H1 (cell line): ENCODE measurements at regions not wholly inside any gene's neighbourhood (a gene's known extent, or its start where the extent isn't known, plus 50 kb on each side); places are given as distances from the start of the nearest gene placed in this dataset.

Experiments
- CTCF ChIA-PET: fragments of 300-600 bp; sonication (Branson Sonifier 250); formaldehyde crosslinking; loops from one replicate; lab custom pipeline; 2021; ENCODE audit not compliant: partially characterized antibody; lab: Charles Lee
- POLR2A ChIA-PET: fragments of 300-600 bp; sonication (Branson Sonifier 250); formaldehyde crosslinking; loops from one replicate; lab custom pipeline; 2021; ENCODE audit warnings: inconsistent platforms; ENCODE audit not compliant: partially characterized antibody; lab: Charles Lee
- DNase-seq, 2 experiments: peaks; one replicate each; pipeline versions ENCODE4 v3.0.0 to v3.0.0-alpha.2; 2010 to 2022; ENCODE audit warnings: low spot score in 2 of 2, low read depth in 1 of 2, mixed read lengths in 1 of 2
- FAIRE-seq: peaks from 2 replicates; lab custom pipeline; 2011; peaks lifted over from hg19 to GRCh38; lab: Jason Lieb, UNC
- H2AFZ ChIP-seq: 2 replicates; pipeline ENCODE4 v1.8.1; 2012; ENCODE audit warnings: low read length, inconsistent platforms
- H2AK5ac ChIP-seq: 2 replicates; pipeline ENCODE4 v1.6.1; 2013; ENCODE audit warnings: low read depth, low read length
- H2BK120ac ChIP-seq: replicated peaks from 2 replicates; pipeline ENCODE3; 2013; ENCODE audit warnings: low read depth, low read length, inconsistent platforms
- H2BK12ac ChIP-seq: 2 replicates; pipeline ENCODE4 v1.6.1; 2013; ENCODE audit warnings: low read depth, low read length
- H2BK15ac ChIP-seq: 2 replicates; pipeline ENCODE4 v1.6.1; 2013; ENCODE audit warnings: low read length
- H2BK20ac ChIP-seq: 2 replicates; pipeline ENCODE4 v1.6.1; 2013; ENCODE audit warnings: low read length
- H2BK5ac ChIP-seq: 2 replicates; pipeline ENCODE4 v1.6.1; 2013; ENCODE audit warnings: low read depth, low read length
- H3K14ac ChIP-seq: 2 replicates; pipeline ENCODE4 v1.6.1; 2013; ENCODE audit warnings: inconsistent platforms; ENCODE audit not compliant: insufficient read length
- H3K18ac ChIP-seq: 2 replicates; pipeline ENCODE4 v1.6.1; 2013; ENCODE audit warnings: low read length; ENCODE audit errors: extremely low read depth
- H3K23ac ChIP-seq: 2 replicates; pipeline ENCODE4 v1.6.1; 2013; ENCODE audit warnings: inconsistent platforms; ENCODE audit not compliant: insufficient read length
- H3K23me2 ChIP-seq: 2 replicates; pipeline ENCODE4 v1.6.1; 2013; ENCODE audit warnings: low read depth, low read length
- H3K27ac ChIP-seq: 2 replicates; pipeline ENCODE4 v1.6.1; 2011; ENCODE audit warnings: low read depth, low read length, inconsistent platforms
- H3K27me3 ChIP-seq, 4 experiments: replicated peaks in 1 of 4; 1 replicate in 1 of 4; 2 replicates in 3 of 4; pipeline versions ENCODE4 v1.6.1 to v1.8.1; 2011 to 2013; ENCODE audit warnings: low read length in 3 of 4, mild to moderate bottlenecking in 3 of 4, inconsistent platforms in 2 of 4, mixed read lengths in 2 of 4, moderate library complexity in 1 of 4; ENCODE audit not compliant: control insufficient read depth in 3 of 4, insufficient read depth in 3 of 4; ENCODE audit errors: extremely low read depth in 1 of 4
- H3K36me3 ChIP-seq, 4 experiments: 2 replicates each; pipeline versions ENCODE4 v1.6.1 to v1.8.1; 2011 to 2013; ENCODE audit warnings: mild to moderate bottlenecking in 4 of 4, low read length in 3 of 4, moderate library complexity in 2 of 4, control low read depth in 1 of 4, inconsistent platforms in 1 of 4; ENCODE audit not compliant: insufficient read depth in 4 of 4, control insufficient read depth in 2 of 4
- H3K4ac ChIP-seq: replicated peaks from 2 replicates; pipeline ENCODE3; 2013; ENCODE audit warnings: low read length, low read depth, mixed read lengths, inconsistent platforms; ENCODE audit not compliant: insufficient read length
- H3K4me1 ChIP-seq, 4 experiments: replicated peaks in 1 of 4; 1 replicate in 1 of 4; 2 replicates in 3 of 4; pipeline versions ENCODE4 v1.6.1 to v1.8.1; 2011 to 2013; ENCODE audit warnings: low read length in 3 of 4, inconsistent platforms in 2 of 4, mixed read lengths in 1 of 4; ENCODE audit not compliant: insufficient read depth in 4 of 4, control insufficient read depth in 3 of 4
- H3K4me2 ChIP-seq, 2 experiments: 2 replicates each; pipeline versions ENCODE4 v1.6.1 to v1.8.1; 2011 to 2013; ENCODE audit warnings: low read depth in 2 of 2, low read length in 2 of 2, control low read depth in 1 of 2, inconsistent platforms in 1 of 2, mild to moderate bottlenecking in 1 of 2; ENCODE audit not compliant: insufficient read depth in 1 of 2
- H3K4me3 ChIP-seq, 4 experiments: fragments of 200-600, 300-600 bp in 1 of 4; sonication (generic), shearing (Covaris generic), sonication (Bioruptor Twin) in 1 of 4; 2 replicates each; pipeline versions ENCODE4 v1.5.1 to v1.8.1; 2011 to 2016; ENCODE audit warnings: low read length in 4 of 4, low read depth in 3 of 4, control low read depth in 2 of 4, inconsistent platforms in 2 of 4, mild to moderate bottlenecking in 2 of 4, mixed read lengths in 1 of 4, moderate library complexity in 1 of 4; ENCODE audit not compliant: insufficient read depth in 2 of 4; ENCODE audit errors: extremely low read depth in 1 of 4
- H3K56ac ChIP-seq: replicated peaks from 2 replicates; pipeline ENCODE3; 2013; ENCODE audit warnings: low read depth, mild to moderate bottlenecking, mixed read lengths, low read length, inconsistent platforms; ENCODE audit not compliant: insufficient read length
- H3K79me1 ChIP-seq: 2 replicates; pipeline ENCODE4 v1.6.1; 2013; ENCODE audit warnings: low read depth, low read length, control low read depth
- H3K79me2 ChIP-seq, 2 experiments: 2 replicates each; pipeline versions ENCODE4 v1.6.1 to v1.8.1; 2012 to 2013; ENCODE audit warnings: low read length in 2 of 2, mild to moderate bottlenecking in 2 of 2, inconsistent platforms in 1 of 2; ENCODE audit not compliant: insufficient read depth in 2 of 2, control insufficient read depth in 1 of 2
- H3K9ac ChIP-seq, 4 experiments: replicated peaks in 1 of 4; 1 replicate in 1 of 4; 2 replicates in 3 of 4; pipeline versions ENCODE4 v1.6.1 to v1.8.1; 2011 to 2013; ENCODE audit warnings: low read depth in 3 of 4, low read length in 3 of 4, control low read depth in 2 of 4, mild to moderate bottlenecking in 2 of 4, moderate library complexity in 2 of 4, inconsistent platforms in 1 of 4; ENCODE audit errors: extremely low read depth in 1 of 4
- H3K9me3 ChIP-seq, 2 experiments: 2 replicates each; pipeline versions ENCODE4 v1.6.1 to v1.8.1; 2012 to 2013; ENCODE audit warnings: mild to moderate bottlenecking in 2 of 2, moderate library complexity in 2 of 2, control low read depth in 1 of 2, inconsistent platforms in 1 of 2, low read depth in 1 of 2, low read length in 1 of 2, mixed read lengths in 1 of 2; ENCODE audit not compliant: insufficient read depth in 2 of 2
- H4K20me1 ChIP-seq, 2 experiments: replicated peaks in 1 of 2; 2 replicates each; pipeline versions ENCODE3 to v1.8.1; 2011 to 2013; ENCODE audit warnings: inconsistent platforms in 2 of 2, low read length in 2 of 2, mild to moderate bottlenecking in 1 of 2; ENCODE audit not compliant: insufficient read depth in 2 of 2, control insufficient read depth in 1 of 2
- H4K5ac ChIP-seq: 2 replicates; pipeline ENCODE4 v1.6.1; 2013; ENCODE audit warnings: low read length, low read depth, mixed read lengths, inconsistent platforms; ENCODE audit not compliant: insufficient read length
- H4K8ac ChIP-seq: 2 replicates; pipeline ENCODE4 v1.8.0; 2013; ENCODE audit warnings: mild to moderate bottlenecking, moderate library complexity, low read length, inconsistent platforms; ENCODE audit not compliant: insufficient read depth; ENCODE audit errors: extremely low read depth
- H4K91ac ChIP-seq: replicated peaks from 2 replicates; pipeline ENCODE3; 2013; ENCODE audit warnings: low read length, mixed read lengths, inconsistent platforms; ENCODE audit not compliant: insufficient read length
- CTBP2 ChIP-seq: IDR thresholded peaks from 2 replicates; pipeline ENCODE4 v1.7.0; 2011; ENCODE audit warnings: borderline replicate concordance, mild to moderate bottlenecking, moderate library complexity, mixed read lengths, low read length; ENCODE audit not compliant: insufficient read depth, insufficient read length
- EP300 ChIP-seq, 2 experiments: IDR thresholded peaks; 1 replicate in 1 of 2; 2 replicates in 1 of 2; pipeline ENCODE4 v1.6.1; 2011 to 2012; ENCODE audit warnings: low read depth in 2 of 2, low read length in 2 of 2, mild to moderate bottlenecking in 2 of 2, borderline replicate concordance in 1 of 2, inconsistent platforms in 1 of 2, moderate library complexity in 1 of 2
- GABPA ChIP-seq: IDR thresholded peaks from 2 replicates; pipeline ENCODE4 v1.6.1; 2011; ENCODE audit warnings: mild to moderate bottlenecking, low read length, moderate library complexity, borderline replicate concordance; ENCODE audit not compliant: insufficient read depth
- HDAC2 ChIP-seq, 2 experiments: fragments of 300-600 bp in 1 of 2; sonication (generic) in 1 of 2; IDR thresholded peaks; 2 replicates each; pipeline ENCODE4 v1.6.1; 2011 to 2012; ENCODE audit warnings: low read depth in 2 of 2, low read length in 2 of 2, mild to moderate bottlenecking in 2 of 2, moderate library complexity in 2 of 2, borderline replicate concordance in 1 of 2, inconsistent platforms in 1 of 2
- JUND ChIP-seq: IDR thresholded peaks from 2 replicates; pipeline ENCODE4 v1.6.1; 2011; ENCODE audit warnings: mild to moderate bottlenecking, improper control_type of control experiment, low read length
- RBBP5 ChIP-seq: IDR thresholded peaks from 2 replicates; pipeline ENCODE4 v1.7.1; 2012; ENCODE audit warnings: low read depth, mild to moderate bottlenecking, inconsistent platforms, low read length, moderate library complexity, borderline replicate concordance
- SAP30 ChIP-seq: fragments of 300-600 bp; sonication (generic); IDR thresholded peaks from 2 replicates; pipeline ENCODE4 v1.7.1; 2012; ENCODE audit warnings: low read length, moderate library complexity, mild to moderate bottlenecking, inconsistent platforms; ENCODE audit not compliant: insufficient read depth, insufficient replicate concordance
- SIN3A ChIP-seq, 2 experiments: IDR thresholded peaks in 1 of 2; conservative IDR thresholded peaks in 1 of 2; 2 replicates each; pipeline ENCODE4 v1.6.1; 2011 to 2012; ENCODE audit warnings: low read length in 2 of 2, improper control_type of control experiment in 1 of 2, low read depth in 1 of 2, mild to moderate bottlenecking in 1 of 2
- SIRT6 ChIP-seq: IDR thresholded peaks from one replicate; pipeline ENCODE4 v1.7.1; 2012; ENCODE audit warnings: low read length, inconsistent platforms
- SRF ChIP-seq: IDR thresholded peaks from 2 replicates; pipeline ENCODE4 v1.6.1; 2011; ENCODE audit warnings: mild to moderate bottlenecking, low read depth, low read length, moderate library complexity
- TBP ChIP-seq: IDR thresholded peaks from 2 replicates; pipeline ENCODE4 v1.6.1; 2011; ENCODE audit warnings: low read depth, low read length, improper control_type of control experiment
- TEAD4 ChIP-seq: IDR thresholded peaks from 2 replicates; pipeline ENCODE4 v1.6.1; 2012; ENCODE audit warnings: low read depth, low read length, inconsistent platforms, mixed read lengths
- WGBS, 2 experiments: shearing (Covaris generic) in 1 of 2; methylation state at CpG; one replicate each; pipeline versions ENCODE4 v1.1.6 to v1.1.7; 2013 to 2015; ENCODE audit warnings: low lambda C conversion rate in 2 of 2, mixed read lengths in 2 of 2, inconsistent platforms in 1 of 2, low coverage in 1 of 2, missing lambda C conversion rate in 1 of 2; ENCODE audit not compliant: insufficient replicate concordance in 2 of 2, insufficient coverage in 1 of 2, insufficient read length in 1 of 2; ENCODE audit errors: extremely low coverage in 1 of 2, missing lambda C conversion rate in 1 of 2; 5-methylcytosine and 5-hydroxymethylcytosine counted together

- FAIRE-seq = no peak
Measured at GRCh38 chr14:62629176-62629725, 416.0 kb downstream of the KCNH5 start.

More at GRCh38 chr14:62629176-62629725, 416.0 kb downstream of the KCNH5 start:
- Histone ChIP-seq H3K4me2 (no peak overlapping the region), H4K91ac (no peak overlapping the region), H3K4me3 (no peak overlapping the region), H3K14ac (no peak overlapping the region), H3K23ac (no peak overlapping the region), H4K8ac (no peak overlapping the region), H3K79me2 (no peaks in the 10 kb centered on the region), H3K56ac (no peak overlapping the region), H3K79me1 (no peaks in the 10 kb centered on the region), H2BK120ac (no peak overlapping the region), H3K27ac (no peak overlapping the region), H3K27me3 (no peaks in the 10 kb centered on the region), H3K9me3 (no peaks in the 10 kb centered on the region), H4K5ac (no peak overlapping the region), H3K18ac (no peak overlapping the region), H2BK12ac (no peak overlapping the region), H3K23me2 (no peaks in the 10 kb centered on the region), H2BK5ac (no peak overlapping the region), H3K9ac (no peak overlapping the region), H2BK15ac (no peak overlapping the region), H3K4me1 (no peaks in the 10 kb centered on the region), H3K4ac (no peak overlapping the region), H4K20me1 (no peaks in the 10 kb centered on the region), H2AFZ (no peak overlapping the region), H2AK5ac (no peak overlapping the region), H3K36me3 (no peaks in the 10 kb centered on the region), H2BK20ac (no peak overlapping the region)
- POLR2A ChIA-PET = no interaction called here
- 90% methylated on average over 9 of the region's 9 CpGs; no CpG with 5 or more reads in 1 of the 2 experiments for WGBS, 2 experiments
- TF ChIP-seq TEAD4 (no peak), RBBP5 (no peak), JUND (no peak), EP300 (IDR thresholded peaks at IDR 0.05; ENCODE audit: borderline replicate concordance in 1 of 2, low read depth in 2 of 2, low read length in 2 of 2) (no peak), HDAC2 (IDR thresholded peaks at IDR 0.05; ENCODE audit: borderline replicate concordance in 1 of 2, low read depth in 2 of 2, low read length in 2 of 2) (no peak), SAP30 (no peak), CTBP2 (no peak), SIN3A (conservative IDR thresholded peaks at IDR 0.05 in 1 of 2, IDR thresholded peaks at IDR 0.05 in 1 of 2; ENCODE audit: low read depth in 1 of 2, low read length in 2 of 2) (no peak), TBP (no peak), SIRT6 (no peak), SRF (no peak), GABPA (no peak)
- CTCF ChIA-PET = no interaction called here
- DNase-seq = no peak
